HG02588 (cell line): ENCODE measurements at regions not wholly inside any gene's neighbourhood (a gene's known extent, or its start where the extent isn't known, plus 50 kb on each side); places are given as distances from the start of the nearest gene placed in this dataset.
"Not testable (repeated sequence)": the region's sequence is repeated elsewhere in the genome, so short reads cannot be mapped to it uniquely, and the experiment has no call there.

ENCODE experiments used
- ATAC-seq: cut with Tn5 transposase; IDR thresholded peaks from one replicate; pipeline ENCODE4 v1.9.1; 2021; ENCODE audit warnings: mild to moderate bottlenecking, moderate library complexity; ENCODE audit not compliant: unreplicated experiment

GRCh38 chr2:138365581-138365980 lies 136.0 kb upstream of the SPOPL start:
- no peak for ATAC-seq

- no peak for ATAC-seq
These were observed 131.7 kb upstream of the SPOPL start for GRCh38 chr2:138369856-138370255.

GRCh38 chr2:138373993-138374408 lies 127.6 kb upstream of the SPOPL start:
- no peak for ATAC-seq

GRCh38 chr2:138381373-138381772 lies 120.2 kb upstream of the SPOPL start:
- no peak for ATAC-seq

- no peak for ATAC-seq
These were observed 118.9 kb upstream of the SPOPL start for GRCh38 chr2:138382672-138383071.

- ATAC-seq, result not testable (repeated sequence)
These were observed 115.4 kb upstream of the SPOPL start for GRCh38 chr2:138386191-138386590.

GRCh38 chr2:138389063-138389462 lies 112.5 kb upstream of the SPOPL start:
- no peak for ATAC-seq

GRCh38 chr2:138390316-138390945 lies 111.1 kb upstream of the SPOPL start:
- ATAC-seq, result no peak

- ATAC-seq, result no peak
These were observed 109.6 kb upstream of the SPOPL start for GRCh38 chr2:138391946-138392345.

- ATAC-seq, result no peak
These were observed 105.8 kb upstream of the SPOPL start for GRCh38 chr2:138395565-138396306.

- no peak for ATAC-seq
These were observed 104.7 kb upstream of the SPOPL start for GRCh38 chr2:138396843-138397242.

GRCh38 chr2:138403431-138403927 lies 98.1 kb upstream of the SPOPL start:
- no peak for ATAC-seq

GRCh38 chr2:138414014-138414413 lies 87.6 kb upstream of the SPOPL start:
- ATAC-seq, result no peak

- ATAC-seq, result no peak
These were observed 85.6 kb upstream of the SPOPL start for GRCh38 chr2:138415985-138416384.

- ATAC-seq, result no peak
These were observed 83.1 kb upstream of the SPOPL start for GRCh38 chr2:138418453-138418852.

- no peak for ATAC-seq
These were observed 80.1 kb upstream of the SPOPL start for GRCh38 chr2:138421315-138421970.

GRCh38 chr2:138421971-138422335 lies 79.6 kb upstream of the SPOPL start:
- ATAC-seq, result no peak

- no peak for ATAC-seq
These were observed 78.4 kb upstream of the SPOPL start for GRCh38 chr2:138423198-138423597.

GRCh38 chr2:138423745-138424144 lies 77.8 kb upstream of the SPOPL start:
- no peak for ATAC-seq

GRCh38 chr2:138424436-138425140 lies 77.0 kb upstream of the SPOPL start:
- ATAC-seq, result no peak

GRCh38 chr2:138426116-138426515 lies 75.5 kb upstream of the SPOPL start:
- not testable (repeated sequence) for ATAC-seq
